GM12872 (cell line): ENCODE measurements at regions not wholly inside any gene's neighbourhood (a gene's known extent, or its start where the extent isn't known, plus 50 kb on each side); places are given as distances from the start of the nearest gene placed in this dataset.

Experiments used
- TF ChIP-seq, protein P1 (sequence below): IDR thresholded peaks from 3 replicates; pipeline ENCODE4 v1.5.1; 2011; ENCODE audit warnings: low read depth, mild to moderate bottlenecking, low read length, moderate library complexity; ENCODE audit not compliant: insufficient read depth

- TF ChIP-seq, protein P1, sequence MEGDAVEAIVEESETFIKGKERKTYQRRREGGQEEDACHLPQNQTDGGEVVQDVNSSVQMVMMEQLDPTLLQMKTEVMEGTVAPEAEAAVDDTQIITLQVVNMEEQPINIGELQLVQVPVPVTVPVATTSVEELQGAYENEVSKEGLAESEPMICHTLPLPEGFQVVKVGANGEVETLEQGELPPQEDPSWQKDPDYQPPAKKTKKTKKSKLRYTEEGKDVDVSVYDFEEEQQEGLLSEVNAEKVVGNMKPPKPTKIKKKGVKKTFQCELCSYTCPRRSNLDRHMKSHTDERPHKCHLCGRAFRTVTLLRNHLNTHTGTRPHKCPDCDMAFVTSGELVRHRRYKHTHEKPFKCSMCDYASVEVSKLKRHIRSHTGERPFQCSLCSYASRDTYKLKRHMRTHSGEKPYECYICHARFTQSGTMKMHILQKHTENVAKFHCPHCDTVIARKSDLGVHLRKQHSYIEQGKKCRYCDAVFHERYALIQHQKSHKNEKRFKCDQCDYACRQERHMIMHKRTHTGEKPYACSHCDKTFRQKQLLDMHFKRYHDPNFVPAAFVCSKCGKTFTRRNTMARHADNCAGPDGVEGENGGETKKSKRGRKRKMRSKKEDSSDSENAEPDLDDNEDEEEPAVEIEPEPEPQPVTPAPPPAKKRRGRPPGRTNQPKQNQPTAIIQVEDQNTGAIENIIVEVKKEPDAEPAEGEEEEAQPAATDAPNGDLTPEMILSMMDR = no peak
Measured at GRCh38 chr2:125004106-125004800, 979.2 kb downstream of the CNTNAP5 start.

DNA sequence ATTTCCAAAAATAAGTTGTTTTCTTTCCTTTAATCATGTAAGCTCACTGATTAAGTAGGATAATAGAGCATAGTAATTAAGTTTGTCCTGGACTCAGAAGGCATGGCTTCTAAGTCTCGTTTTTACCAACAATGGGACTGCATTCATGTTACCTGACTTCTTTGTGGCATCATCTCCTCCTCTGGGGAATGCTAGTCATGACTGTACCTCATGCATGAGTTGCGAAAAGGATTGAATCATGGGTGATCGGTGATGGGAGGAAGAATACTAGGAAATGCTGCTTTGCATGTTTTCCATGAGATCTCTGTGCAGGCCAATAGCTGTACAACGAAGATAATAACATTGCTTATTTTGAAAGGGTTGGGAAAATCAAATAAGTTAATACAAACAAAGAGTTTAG, 981.6 kb downstream of the CNTNAP5 start:
- TF ChIP-seq, protein P1 = no peak

GRCh38 chr2:125033871-125034270, 1008.8 kb downstream of the CNTNAP5 start:
- TF ChIP-seq, protein P1 = no peak

GRCh38 chr2:125037135-125037653, 1012.1 kb downstream of the CNTNAP5 start:
- TF ChIP-seq, protein P1 = no peak

DNA sequence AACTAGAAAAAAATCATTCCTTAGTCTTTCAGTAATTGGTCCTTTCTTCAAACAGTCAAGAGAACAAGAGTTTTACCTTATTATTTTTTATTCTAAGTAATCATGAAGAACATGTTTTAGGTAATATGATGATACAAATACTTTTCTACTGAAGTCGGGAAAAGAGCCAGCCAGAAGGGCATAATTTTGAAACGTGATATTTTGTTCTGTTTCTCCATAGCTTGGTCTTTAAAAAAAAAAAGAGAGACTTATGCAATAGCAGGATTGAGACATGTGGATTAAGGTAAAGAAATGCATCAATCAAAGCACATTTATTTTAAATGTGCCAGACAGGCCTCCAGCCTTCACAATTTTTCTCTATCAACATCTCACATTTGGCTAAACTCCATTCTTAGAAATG, 1016.8 kb downstream of the CNTNAP5 start:
- TF ChIP-seq, protein P1 = no peak

DNA sequence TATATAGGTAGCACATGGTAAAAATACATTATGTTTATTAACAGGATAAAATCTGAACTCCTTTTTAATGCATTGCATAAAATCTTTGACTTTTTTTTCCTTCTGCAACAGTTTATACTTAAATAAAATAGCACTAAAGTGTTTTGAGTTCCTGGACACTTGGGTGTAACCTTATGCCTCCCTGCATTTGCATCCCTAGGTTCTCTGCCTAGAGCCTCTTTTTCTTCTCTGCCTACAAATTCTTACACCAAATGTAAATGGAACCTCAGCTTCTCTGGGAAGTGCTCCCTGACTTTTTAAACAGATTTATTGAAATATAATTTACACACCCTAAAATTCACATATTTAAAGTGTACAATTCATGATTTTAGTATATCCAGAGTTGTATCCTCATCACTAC, 1017.6 kb downstream of the CNTNAP5 start:
- TF ChIP-seq, protein P1 = no peak

DNA sequence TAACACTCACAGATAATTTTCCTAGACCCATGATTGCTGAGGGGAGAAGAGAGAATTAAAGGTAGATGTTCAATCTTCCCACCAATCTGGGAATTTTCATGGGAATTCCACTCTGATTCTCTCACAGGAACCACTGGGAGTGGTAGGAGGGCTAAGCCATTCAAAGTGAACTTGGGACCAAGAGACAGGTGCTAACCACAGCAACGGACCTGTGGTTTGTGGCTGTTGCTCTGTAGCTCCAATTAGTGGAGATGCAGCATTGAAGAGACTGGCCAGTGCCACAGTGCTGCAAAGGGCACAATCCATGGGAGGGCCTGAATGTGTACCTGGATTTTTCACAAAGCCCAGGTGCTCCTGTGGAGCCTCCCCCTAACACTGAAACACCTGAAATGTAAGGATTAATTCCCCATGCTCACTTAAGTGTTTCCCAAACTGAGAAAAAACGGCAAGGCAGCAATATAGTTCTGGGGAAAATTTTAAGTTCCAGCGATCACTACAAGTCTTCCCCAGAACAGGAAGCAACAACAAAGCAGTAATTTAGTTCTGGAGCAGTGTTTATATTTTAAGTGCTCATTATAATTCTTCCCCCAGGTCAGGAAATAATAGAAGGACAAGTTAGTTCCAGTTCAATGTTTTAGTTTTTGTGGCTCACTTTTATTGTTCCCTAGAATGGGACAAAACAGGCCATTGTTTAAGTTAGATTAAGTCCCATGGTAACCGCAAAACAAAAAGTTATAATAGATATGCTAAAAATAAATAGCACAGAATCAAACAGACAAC, 1045.8 kb downstream of the CNTNAP5 start:
- TF ChIP-seq, protein P1 = no peak
